ENCODE measurements at regions not wholly inside any gene's neighbourhood (a gene's known extent, or its start where the extent isn't known, plus 50 kb on each side); places are given as distances from the start of the nearest gene placed in this dataset.

DNA sequence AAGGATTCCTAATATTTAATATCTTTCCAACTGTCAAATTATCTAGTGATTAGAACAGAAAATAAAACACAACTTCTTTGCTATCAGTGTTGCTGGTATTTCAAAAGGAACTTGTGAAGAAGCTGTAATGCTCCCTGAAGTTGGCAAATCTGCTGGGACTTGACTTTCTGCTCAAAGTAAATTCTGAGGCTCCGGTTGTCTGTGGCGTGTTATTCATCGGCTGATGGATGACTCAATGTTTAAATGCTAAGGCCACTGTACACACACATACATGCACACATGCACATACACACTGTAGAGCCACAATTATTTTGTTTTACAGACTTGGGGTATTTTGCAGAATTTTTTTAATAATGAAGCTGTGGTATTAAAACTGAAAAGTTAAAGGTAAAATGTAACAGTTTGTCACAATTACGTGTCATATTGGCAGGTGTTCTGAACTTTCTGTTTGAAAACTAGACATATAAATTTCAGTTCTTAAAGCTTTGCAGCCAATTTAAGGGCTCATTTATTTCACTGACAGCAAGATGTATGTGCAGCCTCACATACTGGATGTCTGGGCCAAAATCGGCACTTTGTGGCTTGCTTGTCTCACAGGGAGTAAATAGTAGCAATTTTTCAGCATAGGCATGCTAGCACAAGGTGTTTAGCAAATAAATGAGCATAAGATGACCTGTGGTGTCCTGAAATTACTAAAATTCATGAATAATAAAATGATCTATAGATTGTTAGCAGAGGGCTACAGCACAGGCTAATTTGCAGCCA, 1691.7 kb upstream of the PCDH20 start:
- DNase-seq, result no peak

DNA sequence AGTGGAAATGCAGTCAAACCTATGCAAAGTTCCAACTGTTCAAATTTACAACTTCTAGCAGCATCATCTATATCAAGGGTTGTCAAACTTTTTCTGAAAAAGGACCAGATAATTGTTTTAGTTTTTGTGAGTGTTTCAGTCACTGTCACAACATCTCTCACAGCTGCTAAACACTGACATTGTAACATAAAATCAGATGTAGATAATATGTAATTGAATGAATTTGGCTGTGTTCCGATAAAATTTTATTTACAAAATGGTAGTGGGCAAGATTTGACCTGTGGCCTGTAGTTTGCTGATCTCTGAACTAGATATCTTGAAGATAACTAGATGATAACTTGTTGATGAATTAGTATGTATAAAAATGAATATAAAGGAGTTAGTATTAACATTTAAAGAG, 1679.1 kb upstream of the PCDH20 start:
- no peak for DNase-seq

DNA sequence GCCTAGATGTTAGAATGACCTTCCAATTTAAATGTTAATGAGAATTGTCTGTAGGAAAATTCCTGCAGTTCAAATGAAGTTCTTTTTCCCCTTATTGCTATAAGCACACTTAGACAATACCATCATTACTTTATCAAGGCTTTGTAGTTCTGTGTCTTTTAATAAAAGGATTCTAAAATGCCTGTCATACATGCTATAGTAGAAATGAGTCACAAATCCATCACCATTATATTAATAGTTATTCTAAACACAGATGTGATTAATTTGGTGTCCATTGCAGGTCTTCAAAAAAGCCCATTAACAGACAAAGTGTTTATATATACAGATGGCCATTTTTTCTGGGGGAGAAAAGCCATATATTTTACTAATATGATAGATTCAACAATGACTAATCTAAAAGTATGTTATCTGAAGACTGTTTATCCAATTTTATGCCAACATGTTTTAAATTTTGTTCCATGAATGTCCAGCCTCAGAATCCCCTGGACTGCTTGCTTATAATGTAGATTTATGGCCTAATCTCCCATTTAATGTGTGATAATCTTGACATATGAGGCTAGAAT, 1678.3 kb upstream of the PCDH20 start:
- DNase-seq, result no peak

DNA sequence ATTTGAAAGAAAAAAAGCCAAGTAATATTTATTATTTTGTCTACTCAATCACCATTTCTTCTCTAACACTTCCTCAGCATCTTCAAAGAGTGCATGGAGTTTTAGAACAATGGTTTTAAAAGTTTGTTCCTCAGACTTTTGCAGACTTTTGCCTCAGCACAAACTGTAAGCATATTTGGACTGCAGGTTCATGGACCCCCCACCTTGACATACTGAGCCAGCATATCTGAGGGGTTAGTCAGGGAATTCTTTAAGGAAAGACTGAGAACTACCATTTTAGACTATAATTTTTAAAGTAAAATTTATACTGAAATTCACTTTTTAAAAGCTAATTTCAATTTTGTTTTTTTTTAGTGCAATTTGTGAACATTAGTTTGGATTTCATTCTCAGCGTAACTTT, 1676.8 kb upstream of the PCDH20 start:
- no peak for DNase-seq

GRCh38 chr13:63090524-63090923, 1674.9 kb upstream of the PCDH20 start:
- no peak for DNase-seq

GRCh38 chr13:63088226-63088625, 1672.6 kb upstream of the PCDH20 start:
- DNase-seq, result no peak

GRCh38 chr13:63086286-63086685, 1670.6 kb upstream of the PCDH20 start:
- no peak for DNase-seq

GRCh38 chr13:63085851-63086250, 1670.2 kb upstream of the PCDH20 start:
- DNase-seq, result no peak

GRCh38 chr13:63081400-63082014, 1665.9 kb upstream of the PCDH20 start:
- no peak for DNase-seq

GRCh38 chr13:63075126-63075525, 1659.5 kb upstream of the PCDH20 start:
- DNase-seq, result no peak

- no peak for DNase-seq
Measured at GRCh38 chr13:63050287-63050686, 1634.6 kb upstream of the PCDH20 start.

DNA sequence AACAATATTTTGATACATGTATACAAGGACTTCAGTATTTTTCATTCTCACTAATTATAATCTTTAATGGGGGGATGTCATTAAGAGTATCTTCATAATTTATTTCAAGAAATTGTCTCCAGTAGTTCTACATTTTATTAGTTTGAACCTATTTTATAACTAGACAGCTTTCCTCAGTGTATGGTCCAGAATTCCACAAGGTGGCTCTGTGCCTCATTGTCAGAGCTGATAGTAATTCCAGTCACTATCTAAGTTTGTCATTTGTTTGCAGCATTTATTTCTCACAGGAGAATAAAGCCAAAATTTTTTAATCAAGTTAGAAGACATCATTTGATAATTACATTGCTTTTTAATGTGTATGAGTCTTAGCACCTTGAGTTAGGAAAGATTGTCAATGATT, 1633.0 kb upstream of the PCDH20 start:
- DNase-seq, result no peak

- no peak for DNase-seq
Measured at GRCh38 chr13:63044589-63045313, 1629.1 kb upstream of the PCDH20 start.

- DNase-seq, result no peak
Measured at GRCh38 chr13:63042686-63043085, 1627.0 kb upstream of the PCDH20 start.

DNA sequence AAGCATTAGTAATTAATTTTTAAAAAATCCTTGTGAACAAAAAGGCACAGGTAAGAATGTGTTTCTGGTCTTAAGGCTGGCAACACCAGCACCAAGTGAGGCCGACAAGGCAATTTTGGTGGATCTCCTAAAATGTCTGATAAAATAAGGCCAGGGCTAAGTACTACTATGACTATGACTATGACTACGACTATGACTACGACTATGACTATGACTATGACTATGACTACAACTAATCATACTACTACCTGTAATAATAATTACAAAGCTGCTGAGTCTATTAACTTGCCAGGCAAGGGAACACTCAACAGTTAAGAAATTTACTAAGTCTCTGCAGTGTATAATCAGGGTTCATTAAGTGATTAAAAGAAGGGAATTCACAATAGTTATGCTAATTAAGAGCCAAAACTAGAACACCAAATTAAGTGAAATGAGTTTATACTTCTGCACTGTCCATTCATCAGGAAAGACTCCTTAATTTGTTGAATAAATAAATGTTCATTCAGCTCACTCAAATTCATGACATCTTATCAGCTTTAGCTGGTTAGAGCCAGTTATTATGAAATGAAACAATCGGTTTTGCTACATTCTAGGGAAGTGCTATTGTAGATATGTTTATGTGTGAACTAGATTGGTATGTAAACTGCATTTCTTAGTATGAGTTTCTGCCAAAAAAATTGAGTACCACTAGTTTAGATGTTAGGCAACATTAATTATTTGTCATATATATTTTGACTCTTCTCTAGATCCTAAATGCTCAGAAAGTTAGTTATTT, 1626.2 kb upstream of the PCDH20 start:
- DNase-seq, result no peak

GRCh38 chr13:63026285-63026797, 1610.7 kb upstream of the PCDH20 start:
- no peak for DNase-seq

GRCh38 chr13:63025741-63026140, 1610.1 kb upstream of the PCDH20 start:
- DNase-seq, result no peak

- DNase-seq, result no peak
Measured at GRCh38 chr13:63024458-63024857, 1608.8 kb upstream of the PCDH20 start.

DNA sequence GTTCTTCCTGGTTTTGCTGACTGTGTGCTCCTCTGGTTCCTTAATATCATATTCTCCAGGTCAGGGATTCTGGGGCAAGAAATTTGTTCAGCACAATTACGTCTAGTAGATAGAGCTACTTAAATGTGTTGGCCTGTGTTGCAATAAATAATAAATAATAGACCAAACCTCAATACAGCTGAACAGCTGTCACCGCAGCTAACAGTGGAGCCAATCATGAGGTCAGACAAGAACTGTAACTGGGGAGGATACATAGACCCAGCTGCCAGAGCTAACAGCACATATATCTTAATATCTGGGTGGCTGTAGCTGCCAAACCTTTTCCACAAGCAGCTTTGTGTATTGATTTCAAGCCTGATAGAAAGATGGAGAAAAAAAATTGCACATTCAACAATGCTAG, 1596.3 kb upstream of the PCDH20 start:
- no peak for DNase-seq

GRCh38 chr13:63010072-63010658, 1594.5 kb upstream of the PCDH20 start:
- DNase-seq, result no peak

DNA sequence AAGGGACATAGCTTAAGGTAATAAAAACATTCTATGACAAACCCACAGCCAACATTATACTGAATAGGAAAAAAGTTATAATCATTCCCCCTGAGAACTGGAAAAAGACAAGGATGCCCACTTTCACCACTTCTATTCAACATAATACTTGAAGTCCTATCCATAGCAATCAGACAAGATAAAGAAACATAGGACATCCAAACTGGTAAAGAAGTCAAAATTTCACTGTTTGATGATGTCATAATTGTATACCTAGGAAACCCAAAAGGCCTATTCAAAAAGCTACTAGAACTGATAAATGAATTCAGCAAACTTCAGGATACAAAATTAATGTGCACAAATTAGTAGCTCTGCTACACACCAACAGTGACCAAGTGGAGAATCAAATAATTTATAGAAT, 1590.0 kb upstream of the PCDH20 start:
- no peak for DNase-seq

DNA sequence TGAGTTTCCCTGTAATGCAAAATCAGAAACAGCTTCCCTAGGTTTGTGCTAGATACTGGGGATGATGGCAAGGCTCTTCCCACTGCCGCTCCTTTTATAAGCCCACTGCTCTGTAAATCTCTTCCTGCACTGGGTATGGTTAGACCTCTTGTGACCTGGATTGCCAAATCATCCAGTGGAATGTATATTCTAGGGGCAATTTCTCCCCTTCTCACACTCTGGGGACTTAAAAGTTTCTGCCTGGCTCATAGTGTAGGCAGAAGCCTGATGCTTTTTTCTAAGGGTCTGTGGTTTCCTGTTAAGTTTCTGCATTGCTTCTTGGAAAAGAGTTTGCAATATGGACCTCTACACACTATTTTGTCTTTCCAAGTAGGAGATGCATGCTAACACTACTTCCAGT, 1582.0 kb upstream of the PCDH20 start:
- no peak for DNase-seq

Data from CD4-positive, alpha-beta T cell treated with Interleukin-12 subunit alpha and Interleukin-12 subunit beta, for 1 hour (primary cell).